Breast epithelium (tissue), 4 donors: ENCODE measurements at regions not wholly inside any gene's neighbourhood (a gene's known extent, or its start where the extent isn't known, plus 50 kb on each side); places are given as distances from the start of the nearest gene placed in this dataset.

Experiments
- DNase-seq, 2 donors: peaks; one replicate each; pipeline ENCODE4 v3.0.0-alpha.2; 2019; ENCODE audit warnings: low spot score in 2 of 2
- H3K27ac ChIP-seq, 2 donors: fragments of 200-600 bp; sonication (generic) in 1 of 2; one replicate each; pipeline ENCODE4 v1.5.1; 2016 to 2019; ENCODE audit warnings: mild to moderate bottlenecking in 1 of 2
- H3K27me3 ChIP-seq, 2 donors: fragments of 200-600 bp; sonication (generic) in 1 of 2; one replicate each; pipeline versions ENCODE4 v1.5.1 to v1.6.0; 2017 to 2019; ENCODE audit warnings: control low read depth in 1 of 2, mild to moderate bottlenecking in 1 of 2
- H3K36me3 ChIP-seq: fragments of 200-600 bp; one replicate; pipeline ENCODE4 v1.5.1; 2019
- H3K4me1 ChIP-seq, 2 donors: fragments of 200-600 bp; sonication (generic); one replicate each; pipeline ENCODE4 v1.5.1; 2016 to 2019; ENCODE audit warnings: control low read depth in 1 of 2
- H3K4me3 ChIP-seq, 3 donors: fragments of 200-600 bp; sonication (generic); 1 replicate in 2 of 3; 2 replicates in 1 of 3; pipeline ENCODE4 v1.5.1; 2016 to 2019; ENCODE audit warnings: mild to moderate bottlenecking in 3 of 3, moderate library complexity in 2 of 3
- H3K9me3 ChIP-seq, 2 donors: fragments of 200-600 bp; sonication (generic) in 1 of 2; one replicate each; pipeline ENCODE4 v1.5.1; 2016 to 2019; ENCODE audit warnings: control low read depth in 1 of 2
- CTCF ChIP-seq, 3 donors: fragments of 450-650 bp; IDR thresholded peaks; one replicate each; pipeline ENCODE4 v1.5.1; 2016 to 2017; ENCODE audit warnings: antibody characterized with exemption in 3 of 3, mild to moderate bottlenecking in 3 of 3, moderate library complexity in 3 of 3
- POLR2A ChIP-seq: fragments of 450-650 bp; IDR thresholded peaks from one replicate; pipeline ENCODE4 v1.6.1; 2016; ENCODE audit warnings: antibody characterized with exemption, mild to moderate bottlenecking, moderate library complexity
- POLR2AphosphoS5 ChIP-seq, 3 donors: sonication (generic); formaldehyde crosslinking; IDR thresholded peaks; one replicate each; pipeline ENCODE4 v1.6.1; 2017; ENCODE audit warnings: antibody characterized with exemption in 3 of 3
- intact Hi-C: fragments of 100-400 bp; cut with DNase I; formaldehyde crosslinking; loops from one replicate; pipeline ENCODE4 v1.15.1; 2023; ENCODE audit warnings: low total_unique reads

GRCh38 chr7:68309271-68309670 lies 1289.0 kb upstream of the AUTS2 start:
- DNase-seq, result no peak
- no peaks in the 10 kb centered on the region for H3K27me3 ChIP-seq
- no peak overlapping the region for H3K4me3 ChIP-seq
- intact Hi-C loops, result no loop called here
- no peaks in the 10 kb centered on the region for H3K9me3 ChIP-seq
- H3K4me1 ChIP-seq, result no peaks in the 10 kb centered on the region
- no peaks in the 10 kb centered on the region for H3K36me3 ChIP-seq
- H3K27ac ChIP-seq, result no peak overlapping the region
- TF ChIP-seq POLR2AphosphoS5 (IDR thresholded peaks at IDR 0.05) (no peak), POLR2A (no peak), CTCF (IDR thresholded peaks at IDR 0.05) (no peak)

GRCh38 chr7:68309806-68310205 lies 1288.5 kb upstream of the AUTS2 start:
- H3K4me3 ChIP-seq, result no peak overlapping the region
- H3K27ac ChIP-seq, result no peak overlapping the region
- DNase-seq, result no peak
- no peaks in the 10 kb centered on the region for H3K9me3 ChIP-seq
- intact Hi-C loops, result no loop called here
- no peak for TF ChIP-seq POLR2AphosphoS5 (IDR thresholded peaks at IDR 0.05)
- TF ChIP-seq CTCF (IDR thresholded peaks at IDR 0.05), result no peak
- TF ChIP-seq POLR2A, result no peak
- H3K36me3 ChIP-seq, result no peaks in the 10 kb centered on the region
- no peaks in the 10 kb centered on the region for H3K27me3 ChIP-seq
- no peaks in the 10 kb centered on the region for H3K4me1 ChIP-seq

GRCh38 chr7:68311958-68312357 lies 1286.3 kb upstream of the AUTS2 start:
- Histone ChIP-seq H3K27me3 (no peaks in the 10 kb centered on the region), H3K4me1 (no peaks in the 10 kb centered on the region), H3K9me3 (no peaks in the 10 kb centered on the region), H3K36me3 (no peaks in the 10 kb centered on the region), H3K4me3 (no peak overlapping the region), H3K27ac (no peak overlapping the region)
- TF ChIP-seq POLR2AphosphoS5 (IDR thresholded peaks at IDR 0.05) (no peak), CTCF (IDR thresholded peaks at IDR 0.05) (no peak), POLR2A (no peak)
- intact Hi-C loops, result no loop called here
- DNase-seq, result no peak

- no peak for DNase-seq
- Histone ChIP-seq H3K4me1 (no peaks in the 10 kb centered on the region), H3K27ac (no peak overlapping the region), H3K27me3 (no peaks in the 10 kb centered on the region), H3K36me3 (no peaks in the 10 kb centered on the region), H3K9me3 (no peaks in the 10 kb centered on the region), H3K4me3 (no peak overlapping the region)
- TF ChIP-seq CTCF (IDR thresholded peaks at IDR 0.05) (no peak), POLR2AphosphoS5 (IDR thresholded peaks at IDR 0.05) (no peak), POLR2A (no peak)
- intact Hi-C loops, result no loop called here
Measured at GRCh38 chr7:68313806-68314205, 1284.5 kb upstream of the AUTS2 start.

GRCh38 chr7:68314208-68314607 lies 1284.1 kb upstream of the AUTS2 start:
- H3K9me3 ChIP-seq, result no peaks in the 10 kb centered on the region
- intact Hi-C loops, result no loop called here
- H3K36me3 ChIP-seq, result no peaks in the 10 kb centered on the region
- no peaks in the 10 kb centered on the region for H3K27me3 ChIP-seq
- DNase-seq, result no peak
- H3K27ac ChIP-seq, result no peak overlapping the region
- H3K4me3 ChIP-seq, result no peak overlapping the region
- TF ChIP-seq POLR2AphosphoS5 (IDR thresholded peaks at IDR 0.05), result no peak
- TF ChIP-seq CTCF (IDR thresholded peaks at IDR 0.05), result no peak
- TF ChIP-seq POLR2A, result no peak
- no peaks in the 10 kb centered on the region for H3K4me1 ChIP-seq
